Suprapubic skin (tissue), 4 donors: ENCODE measurements at regions not wholly inside any gene's neighbourhood (a gene's known extent, or its start where the extent isn't known, plus 50 kb on each side); places are given as distances from the start of the nearest gene placed in this dataset.

ENCODE experiments used
- DNase-seq, 2 donors: peaks; one replicate each; pipeline ENCODE4 v3.0.0-alpha.2; 2019; ENCODE audit warnings: low spot score in 2 of 2
- H3K27ac ChIP-seq: fragments of 200-600 bp; sonication (generic); one replicate; pipeline ENCODE4 v1.5.1; 2019
- H3K27me3 ChIP-seq: fragments of 200-600 bp; sonication (generic); one replicate; pipeline ENCODE4 v1.5.1; 2019
- H3K36me3 ChIP-seq: fragments of 200-600 bp; sonication (generic); one replicate; pipeline ENCODE4 v1.5.1; 2019
- H3K4me1 ChIP-seq: fragments of 200-600 bp; sonication (generic); one replicate; pipeline ENCODE4 v1.5.1; 2019
- H3K4me3 ChIP-seq: fragments of 200-600 bp; sonication (generic); one replicate; pipeline ENCODE4 v1.5.1; 2019; ENCODE audit warnings: mild to moderate bottlenecking
- H3K9me3 ChIP-seq: fragments of 200-600 bp; sonication (generic); one replicate; pipeline ENCODE4 v1.5.1; 2019
- CTCF ChIP-seq, 2 donors: fragments of 200-600 bp in 1 of 2; fragments of 450-650 bp in 1 of 2; sonication (generic) in 1 of 2; IDR thresholded peaks; one replicate each; pipeline ENCODE4 v1.5.1; 2016 to 2019; ENCODE audit warnings: antibody characterized with exemption in 2 of 2, mild to moderate bottlenecking in 1 of 2, moderate library complexity in 1 of 2
- WGBS: methylation state at CpG from one replicate; pipeline ENCODE4 v1.1.5; 2018; 5-methylcytosine and 5-hydroxymethylcytosine counted together

GRCh38 chr10:52706332-52707070 lies 66.1 kb downstream of the MBL2 start:
- TF ChIP-seq CTCF (IDR thresholded peaks at IDR 0.05): no peak
- no peaks in the 10 kb centered on the region for H3K36me3 ChIP-seq
- H3K4me1 ChIP-seq: no peaks in the 10 kb centered on the region

More at GRCh38 chr10:52706332-52707070, 66.1 kb downstream of the MBL2 start:
- WGBS: 87% methylated on average over 4 of the region's 4 CpGs
- Histone ChIP-seq H3K27me3 (no peaks in the 10 kb centered on the region), H3K27ac (no peak overlapping the region), H3K4me3 (no peak overlapping the region), H3K9me3 (no peaks in the 10 kb centered on the region)
- no peak for DNase-seq
